ENCODE measurements at regions not wholly inside any gene's neighbourhood (a gene's known extent, or its start where the extent isn't known, plus 50 kb on each side); places are given as distances from the start of the nearest gene placed in this dataset.

GRCh38 chr5:88049156-88049555 is 219.5 kb downstream of the TMEM161B start:
- DNase-seq (no peak), ATAC-seq (ENCODE audit: low read depth) (no peak)
- no peaks in the 10 kb centered on the region for H3K4me1 Mint-ChIP-seq
- H3K27ac Mint-ChIP-seq, result no peak overlapping the region
- H3K9me3 Mint-ChIP-seq (ENCODE audit: insufficient read depth), result no peaks in the 10 kb centered on the region
- H3K4me3 Mint-ChIP-seq, result no peak overlapping the region
- intact Hi-C loops (cut with micrococcal nuclease), result no loop called here
- Histone ChIP-seq H3K27ac (ENCODE audit: low read length in 2 of 2) (no peak overlapping the region), H3K4me1 (ENCODE audit: control insufficient read depth in 2 of 2, insufficient read depth in 2 of 2, low read length in 2 of 2) (no peaks in the 10 kb centered on the region), H3K27me3 (replicated peaks in 1 of 4; ENCODE audit: control extremely low read depth in 1 of 4, control insufficient read depth in 3 of 4, insufficient read depth in 4 of 4, low read length in 3 of 4) (no peaks in the 10 kb centered on the region), H3K4me3 (ENCODE audit: control extremely low read depth in 1 of 5, extremely low read depth in 1 of 5, insufficient read depth in 1 of 5, low read depth in 2 of 5, low read length in 4 of 5) (no peak overlapping the region), H3K79me2 (ENCODE audit: control insufficient read depth, insufficient read depth, low read length) (no peaks in the 10 kb centered on the region), H3K36me3 (replicated peaks in 1 of 2; ENCODE audit: control extremely low read depth in 1 of 2, control insufficient read depth in 1 of 2, extremely low read depth in 1 of 2, insufficient read depth in 2 of 2, low read length in 1 of 2) (no peaks in the 10 kb centered on the region), H3K4me2 (replicated peaks; ENCODE audit: low read depth, low read length, poor library complexity, severe bottlenecking) (no peak overlapping the region), H3K9ac (ENCODE audit: low read length) (no peak overlapping the region), H2AFZ (ENCODE audit: insufficient read depth, low read depth, low read length, poor library complexity, severe bottlenecking) (no peak overlapping the region), H4K20me1 (ENCODE audit: control insufficient read depth, insufficient read depth, low read length, poor library complexity, severe bottlenecking) (no peaks in the 10 kb centered on the region), H3K9me3 (ENCODE audit: control extremely low read depth in 1 of 3, control insufficient read depth in 2 of 3, insufficient read depth in 1 of 3, low read length in 2 of 3) (no peaks in the 10 kb centered on the region)
- WGBS (ENCODE audit: insufficient coverage), result 38% methylated on average over 1 of the region's 3 CpGs
- ChIA-PET POLR2A (no interaction called here), CTCF (no interaction called here)
- no peak for TF ChIP-seq CTCF (IDR thresholded peaks at IDR 0.05)
- TF ChIP-seq EZH2 (IDR thresholded peaks at IDR 0.05; ENCODE audit: borderline replicate concordance, insufficient read depth, low read depth, low read length, poor library complexity, severe bottlenecking), result no peak
- H3K27me3 Mint-ChIP-seq, result no peaks in the 10 kb centered on the region

- 83% methylated on average over 2 of the region's 4 CpGs for WGBS (ENCODE audit: insufficient coverage)
- H3K4me3 ChIP-seq (ENCODE audit: control extremely low read depth in 1 of 5, extremely low read depth in 1 of 5, insufficient read depth in 1 of 5, low read depth in 2 of 5, low read length in 4 of 5), result no peak overlapping the region
- H3K27me3 ChIP-seq (replicated peaks in 1 of 4; ENCODE audit: control extremely low read depth in 1 of 4, control insufficient read depth in 3 of 4, insufficient read depth in 4 of 4, low read length in 3 of 4), result no peaks in the 10 kb centered on the region
- H3K9me3 ChIP-seq (ENCODE audit: control extremely low read depth in 1 of 3, control insufficient read depth in 2 of 3, insufficient read depth in 1 of 3, low read length in 2 of 3), result no peaks in the 10 kb centered on the region
- no peak for ATAC-seq (ENCODE audit: low read depth)
- no peaks in the 10 kb centered on the region for H3K79me2 ChIP-seq (ENCODE audit: control insufficient read depth, insufficient read depth, low read length)
- intact Hi-C loops (cut with micrococcal nuclease), result no loop called here
- TF ChIP-seq CTCF (IDR thresholded peaks at IDR 0.05) (no peak), EZH2 (IDR thresholded peaks at IDR 0.05; ENCODE audit: borderline replicate concordance, insufficient read depth, low read depth, low read length, poor library complexity, severe bottlenecking) (no peak)
- H3K4me1 Mint-ChIP-seq, result no peaks in the 10 kb centered on the region
- no peak overlapping the region for H2AFZ ChIP-seq (ENCODE audit: insufficient read depth, low read depth, low read length, poor library complexity, severe bottlenecking)
- DNase-seq, result no peak
- H3K9me3 Mint-ChIP-seq (ENCODE audit: insufficient read depth), result no peaks in the 10 kb centered on the region
- ChIA-PET CTCF (no interaction called here), POLR2A (no interaction called here)
- H3K27ac Mint-ChIP-seq, result no peak overlapping the region
- no peak overlapping the region for H3K4me2 ChIP-seq (replicated peaks; ENCODE audit: low read depth, low read length, poor library complexity, severe bottlenecking)
- H4K20me1 ChIP-seq (ENCODE audit: control insufficient read depth, insufficient read depth, low read length, poor library complexity, severe bottlenecking), result no peaks in the 10 kb centered on the region
- no peaks in the 10 kb centered on the region for H3K36me3 ChIP-seq (replicated peaks in 1 of 2; ENCODE audit: control extremely low read depth in 1 of 2, control insufficient read depth in 1 of 2, extremely low read depth in 1 of 2, insufficient read depth in 2 of 2, low read length in 1 of 2)
- no peak overlapping the region for H3K4me3 Mint-ChIP-seq
- H3K27me3 Mint-ChIP-seq, result no peaks in the 10 kb centered on the region
- H3K4me1 ChIP-seq (ENCODE audit: control insufficient read depth in 2 of 2, insufficient read depth in 2 of 2, low read length in 2 of 2), result no peaks in the 10 kb centered on the region
- H3K27ac ChIP-seq (ENCODE audit: low read length in 2 of 2), result no peak overlapping the region
- no peak overlapping the region for H3K9ac ChIP-seq (ENCODE audit: low read length)
These were observed 222.6 kb downstream of the TMEM161B start for GRCh38 chr5:88045931-88046461.

All from B cell (primary cell).